ENCODE measurements at regions not wholly inside any gene's neighbourhood (a gene's known extent, or its start where the extent isn't known, plus 50 kb on each side); places are given as distances from the start of the nearest gene placed in this dataset.

DNA sequence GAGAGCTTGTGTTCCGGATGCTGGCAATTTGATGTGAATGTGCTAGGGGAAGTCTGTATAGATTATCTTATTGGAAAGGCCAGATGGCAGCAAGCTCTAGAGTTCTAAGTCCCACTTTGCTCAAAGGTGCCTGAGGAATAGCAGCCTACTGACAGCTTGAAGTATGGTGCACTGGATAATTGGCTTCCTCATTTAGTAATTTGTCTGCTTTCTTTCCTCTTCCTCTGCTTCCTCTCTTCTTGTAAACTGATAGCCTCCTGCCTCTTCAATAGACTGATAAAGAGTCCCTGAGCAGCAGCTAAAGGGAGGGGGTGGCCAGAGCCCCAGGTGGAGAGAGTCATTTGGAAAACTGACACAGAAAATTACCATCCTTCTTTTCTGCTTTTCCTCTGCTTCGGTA is 177.3 kb downstream of the FGF1 start (continued):
- TF ChIP-seq, protein P1, sequence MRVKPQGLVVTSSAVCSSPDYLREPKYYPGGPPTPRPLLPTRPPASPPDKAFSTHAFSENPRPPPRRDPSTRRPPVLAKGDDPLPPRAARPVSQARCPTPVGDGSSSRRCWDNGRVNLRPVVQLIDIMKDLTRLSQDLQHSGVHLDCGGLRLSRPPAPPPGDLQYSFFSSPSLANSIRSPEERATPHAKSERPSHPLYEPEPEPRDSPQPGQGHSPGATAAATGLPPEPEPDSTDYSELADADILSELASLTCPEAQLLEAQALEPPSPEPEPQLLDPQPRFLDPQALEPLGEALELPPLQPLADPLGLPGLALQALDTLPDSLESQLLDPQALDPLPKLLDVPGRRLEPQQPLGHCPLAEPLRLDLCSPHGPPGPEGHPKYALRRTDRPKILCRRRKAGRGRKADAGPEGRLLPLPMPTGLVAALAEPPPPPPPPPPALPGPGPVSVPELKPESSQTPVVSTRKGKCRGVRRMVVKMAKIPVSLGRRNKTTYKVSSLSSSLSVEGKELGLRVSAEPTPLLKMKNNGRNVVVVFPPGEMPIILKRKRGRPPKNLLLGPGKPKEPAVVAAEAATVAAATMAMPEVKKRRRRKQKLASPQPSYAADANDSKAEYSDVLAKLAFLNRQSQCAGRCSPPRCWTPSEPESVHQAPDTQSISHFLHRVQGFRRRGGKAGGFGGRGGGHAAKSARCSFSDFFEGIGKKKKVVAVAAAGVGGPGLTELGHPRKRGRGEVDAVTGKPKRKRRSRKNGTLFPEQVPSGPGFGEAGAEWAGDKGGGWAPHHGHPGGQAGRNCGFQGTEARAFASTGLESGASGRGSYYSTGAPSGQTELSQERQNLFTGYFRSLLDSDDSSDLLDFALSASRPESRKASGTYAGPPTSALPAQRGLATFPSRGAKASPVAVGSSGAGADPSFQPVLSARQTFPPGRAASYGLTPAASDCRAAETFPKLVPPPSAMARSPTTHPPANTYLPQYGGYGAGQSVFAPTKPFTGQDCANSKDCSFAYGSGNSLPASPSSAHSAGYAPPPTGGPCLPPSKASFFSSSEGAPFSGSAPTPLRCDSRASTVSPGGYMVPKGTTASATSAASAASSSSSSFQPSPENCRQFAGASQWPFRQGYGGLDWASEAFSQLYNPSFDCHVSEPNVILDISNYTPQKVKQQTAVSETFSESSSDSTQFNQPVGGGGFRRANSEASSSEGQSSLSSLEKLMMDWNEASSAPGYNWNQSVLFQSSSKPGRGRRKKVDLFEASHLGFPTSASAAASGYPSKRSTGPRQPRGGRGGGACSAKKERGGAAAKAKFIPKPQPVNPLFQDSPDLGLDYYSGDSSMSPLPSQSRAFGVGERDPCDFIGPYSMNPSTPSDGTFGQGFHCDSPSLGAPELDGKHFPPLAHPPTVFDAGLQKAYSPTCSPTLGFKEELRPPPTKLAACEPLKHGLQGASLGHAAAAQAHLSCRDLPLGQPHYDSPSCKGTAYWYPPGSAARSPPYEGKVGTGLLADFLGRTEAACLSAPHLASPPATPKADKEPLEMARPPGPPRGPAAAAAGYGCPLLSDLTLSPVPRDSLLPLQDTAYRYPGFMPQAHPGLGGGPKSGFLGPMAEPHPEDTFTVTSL (CRISPR knock-in tag; IDR thresholded peaks at IDR 0.05; ENCODE audit: borderline replicate concordance): no peak
- TF ChIP-seq KLF9 (CRISPR knock-in tag; IDR thresholded peaks at IDR 0.05; ENCODE audit: low read depth) (no peak), SNAPC2 (CRISPR knock-in tag; IDR thresholded peaks at IDR 0.05) (no peak), SETDB1 (CRISPR knock-in tag; IDR thresholded peaks at IDR 0.05; ENCODE audit: borderline replicate concordance) (no peak), GTF2F1 (IDR thresholded peaks at IDR 0.05; ENCODE audit: low read length) (no peak)
- TF ChIP-seq, protein P2, sequence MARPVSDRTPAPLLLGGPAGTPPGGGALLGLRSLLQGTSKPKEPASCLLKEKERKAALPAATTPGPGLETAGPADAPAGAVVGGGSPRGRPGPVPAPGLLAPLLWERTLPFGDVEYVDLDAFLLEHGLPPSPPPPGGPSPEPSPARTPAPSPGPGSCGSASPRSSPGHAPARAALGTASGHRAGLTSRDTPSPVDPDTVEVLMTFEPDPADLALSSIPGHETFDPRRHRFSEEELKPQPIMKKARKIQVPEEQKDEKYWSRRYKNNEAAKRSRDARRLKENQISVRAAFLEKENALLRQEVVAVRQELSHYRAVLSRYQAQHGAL (CRISPR knock-in tag; IDR thresholded peaks at IDR 0.05; ENCODE audit: not compliant biosample characterization): no peak
